GF-D8 (cell line): ENCODE measurements at regions not wholly inside any gene's neighbourhood (a gene's known extent, or its start where the extent isn't known, plus 50 kb on each side); places are given as distances from the start of the nearest gene placed in this dataset.

ENCODE experiments used
- DNase-seq: peaks from one replicate; lab custom pipeline; 2025; lab: John Stamatoyannopoulos, UW

GRCh38 chr11:97964332-97965004, 1056.3 kb upstream of the CNTN5 start:
- DNase-seq, result no peak

GRCh38 chr11:97965849-97966646, 1054.7 kb upstream of the CNTN5 start:
- DNase-seq, result no peak

- DNase-seq, result no peak
These were observed 1053.8 kb upstream of the CNTN5 start for GRCh38 chr11:97966901-97967300.

- DNase-seq, result no peak
These were observed 1052.7 kb upstream of the CNTN5 start for GRCh38 chr11:97968071-97968470.

GRCh38 chr11:97972731-97973130, 1048.0 kb upstream of the CNTN5 start:
- no peak for DNase-seq

- DNase-seq, result no peak
These were observed 1047.3 kb upstream of the CNTN5 start for GRCh38 chr11:97973352-97973857.

GRCh38 chr11:97974798-97975498, 1045.8 kb upstream of the CNTN5 start:
- DNase-seq, result no peak

- DNase-seq, result no peak
These were observed 1043.0 kb upstream of the CNTN5 start for GRCh38 chr11:97977726-97978125.

- no peak for DNase-seq
These were observed 1041.0 kb upstream of the CNTN5 start for GRCh38 chr11:97979741-97980140.

GRCh38 chr11:97982512-97982911, 1038.2 kb upstream of the CNTN5 start:
- no peak for DNase-seq

- no peak for DNase-seq
These were observed 1031.6 kb upstream of the CNTN5 start for GRCh38 chr11:97989121-97989520.

- DNase-seq, result no peak
These were observed 1030.4 kb upstream of the CNTN5 start for GRCh38 chr11:97990162-97990920.

- DNase-seq, result no peak
These were observed 1027.2 kb upstream of the CNTN5 start for GRCh38 chr11:97993562-97993961.

- DNase-seq, result no peak
These were observed 1024.9 kb upstream of the CNTN5 start for GRCh38 chr11:97995874-97996273.

GRCh38 chr11:97996762-97997161, 1024.0 kb upstream of the CNTN5 start:
- DNase-seq, result no peak

- no peak for DNase-seq
These were observed 1017.0 kb upstream of the CNTN5 start for GRCh38 chr11:98003606-98004371.

- DNase-seq, result no peak
These were observed 1013.7 kb upstream of the CNTN5 start for GRCh38 chr11:98007072-98007471.

GRCh38 chr11:98027652-98028051, 993.1 kb upstream of the CNTN5 start:
- DNase-seq, result no peak

- no peak for DNase-seq
These were observed 990.9 kb upstream of the CNTN5 start for GRCh38 chr11:98029832-98030231.

GRCh38 chr11:98036810-98037209, 983.9 kb upstream of the CNTN5 start:
- no peak for DNase-seq
